ENCODE measurements at regions not wholly inside any gene's neighbourhood (a gene's known extent, or its start where the extent isn't known, plus 50 kb on each side); places are given as distances from the start of the nearest gene placed in this dataset.
A peak's percentile ranks its signal among the peaks of the same experiment; 100 is the strongest.
"Not testable (repeated sequence)": the region's sequence is repeated elsewhere in the genome, so short reads cannot be mapped to it uniquely, and the experiment has no call there.

- DNase-seq: no peak
Observed at GRCh38 chr12:69030321-69030720, 97.3 kb upstream of the CPM start.

DNA sequence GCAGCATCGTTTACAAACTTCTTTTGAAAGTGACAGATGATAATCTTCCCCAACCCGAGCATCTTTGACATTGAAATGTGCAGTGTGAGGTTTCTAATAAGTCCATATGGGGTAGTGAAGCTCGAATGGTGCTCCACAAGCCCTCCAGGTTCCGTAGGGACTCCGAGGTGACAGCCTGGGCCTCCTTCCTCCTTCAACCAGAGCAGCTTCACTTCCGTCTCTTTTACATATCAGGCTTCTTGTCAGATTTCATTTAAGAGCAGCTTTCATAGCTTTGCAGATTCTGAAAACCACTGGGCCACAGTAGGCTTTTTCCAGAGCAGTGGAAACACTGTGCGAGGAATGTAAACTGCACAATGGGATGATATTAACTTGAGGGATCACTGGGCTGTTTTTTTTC is 103.6 kb upstream of the CPM start:
- no peak for DNase-seq

GRCh38 chr12:69036999-69037398 is 104.0 kb upstream of the CPM start:
- DNase-seq: no peak

DNA sequence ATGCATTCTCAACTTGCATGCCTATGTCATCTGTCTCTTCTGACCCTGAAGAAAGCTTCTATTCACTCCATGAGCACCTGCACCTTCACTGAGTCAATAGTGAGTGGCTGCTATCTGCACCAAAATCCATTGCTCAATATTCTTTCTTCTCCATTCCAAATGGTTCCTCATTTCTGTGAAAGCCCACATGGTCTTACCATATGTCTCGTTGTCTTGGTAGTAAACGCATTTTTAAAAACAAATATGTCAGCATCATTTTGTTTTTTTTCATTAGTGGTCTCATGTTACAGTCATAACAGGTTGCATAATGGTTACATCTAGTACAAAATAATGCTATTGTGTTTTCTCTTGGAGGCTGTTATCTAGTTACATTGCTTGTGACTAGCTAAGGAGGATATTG is 106.9 kb upstream of the CPM start:
- DNase-seq: no peak

DNA sequence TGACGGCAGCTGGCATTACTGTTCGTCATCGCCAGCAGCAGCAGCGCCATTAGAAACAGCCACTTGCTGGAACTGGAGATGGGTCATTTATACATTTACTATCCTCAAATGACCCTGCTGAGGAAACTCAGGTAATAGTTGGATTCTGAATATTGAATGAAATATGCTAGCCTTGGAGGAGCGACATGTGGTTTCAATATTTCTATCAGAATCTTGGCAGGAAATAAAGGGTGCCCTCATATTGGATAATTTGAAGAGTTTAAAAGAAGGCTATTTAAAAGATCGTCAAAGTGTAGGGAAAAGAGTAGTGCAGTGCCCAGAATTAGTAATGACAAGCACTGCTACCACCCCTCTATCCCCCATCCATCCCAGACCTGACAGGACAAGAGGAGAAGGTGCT is 109.6 kb upstream of the CPM start:
- no peak for DNase-seq

DNA sequence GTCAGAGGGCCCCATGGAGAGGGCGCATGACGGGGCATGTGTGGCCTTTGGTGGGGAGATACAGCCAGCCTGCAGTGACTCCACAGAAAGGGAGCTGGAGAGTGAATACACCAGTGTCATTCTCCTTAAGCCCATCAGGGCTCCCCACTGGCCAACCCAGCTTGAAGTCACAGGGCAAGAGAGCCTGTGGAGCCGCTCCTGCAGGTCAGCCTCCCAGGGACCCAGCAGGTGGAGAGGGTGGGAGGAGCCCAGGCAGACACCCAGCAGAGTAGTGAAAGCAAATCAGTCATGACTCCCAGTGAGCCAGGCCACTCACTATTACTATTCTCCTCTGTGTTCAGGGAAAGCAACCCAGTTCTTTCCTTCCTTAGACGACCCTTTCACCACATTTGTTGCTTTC is 110.0 kb upstream of the CPM start:
- peak; percentile 67 for DNase-seq

DNA sequence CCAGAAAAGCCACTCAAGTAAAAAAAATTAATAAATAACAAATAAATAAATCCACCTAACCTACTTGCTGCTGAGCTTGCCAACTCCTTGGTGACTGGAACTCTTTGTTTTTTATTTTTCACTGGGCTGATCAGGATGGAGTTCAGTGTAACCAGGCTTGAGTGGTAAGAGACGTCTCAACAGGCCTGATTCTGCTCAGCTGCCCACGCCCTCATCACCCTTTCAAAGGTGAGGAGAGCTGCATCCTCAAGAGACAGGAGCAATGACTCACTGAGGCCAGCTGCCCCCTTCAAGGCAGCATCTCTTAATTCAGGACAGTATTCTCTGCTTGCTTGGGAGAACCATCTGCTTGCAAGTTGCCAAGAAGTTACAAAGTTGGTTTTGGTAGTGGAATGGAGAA is 111.9 kb upstream of the CPM start:
- DNase-seq: peak; percentile 74

DNA sequence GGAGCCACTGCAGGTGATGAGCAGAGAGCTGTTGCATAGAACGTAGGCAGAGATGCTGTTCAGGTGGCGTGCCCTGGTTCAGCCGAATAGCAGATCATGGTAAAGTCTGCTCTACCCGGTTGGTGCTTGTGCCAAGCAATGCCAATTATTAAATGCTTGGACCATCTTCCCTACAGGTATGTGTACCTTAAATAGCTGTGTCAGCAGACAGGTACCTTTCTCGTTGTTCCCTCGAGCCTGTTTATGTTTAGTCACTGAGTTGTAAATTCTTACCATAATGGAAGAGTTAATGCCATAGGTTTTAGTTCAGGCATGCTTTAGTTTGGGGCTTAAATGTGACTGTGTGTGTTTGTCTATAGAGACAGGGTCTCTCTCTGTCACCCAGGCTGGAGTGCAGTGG is 112.5 kb upstream of the CPM start:
- DNase-seq: no peak

DNA sequence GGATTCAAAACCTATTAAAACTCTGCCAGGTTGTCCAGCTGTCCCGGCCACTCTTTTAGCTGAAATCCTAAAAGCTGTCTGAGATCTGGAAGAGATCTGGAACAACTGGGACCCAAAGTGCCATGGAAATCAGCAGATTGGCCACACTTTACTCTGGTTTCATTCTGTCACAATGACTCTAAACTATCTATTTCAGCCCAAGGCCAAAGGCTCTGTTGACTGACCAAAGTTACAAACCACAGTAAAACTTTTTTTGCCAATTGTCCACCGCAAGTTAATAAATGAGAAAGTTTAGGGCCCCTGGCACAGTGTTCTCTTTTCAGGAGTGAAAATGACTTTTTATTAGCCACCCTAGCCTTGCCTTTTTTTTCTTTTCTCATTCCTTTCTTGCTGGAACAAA is 113.4 kb upstream of the CPM start:
- no peak for DNase-seq

DNA sequence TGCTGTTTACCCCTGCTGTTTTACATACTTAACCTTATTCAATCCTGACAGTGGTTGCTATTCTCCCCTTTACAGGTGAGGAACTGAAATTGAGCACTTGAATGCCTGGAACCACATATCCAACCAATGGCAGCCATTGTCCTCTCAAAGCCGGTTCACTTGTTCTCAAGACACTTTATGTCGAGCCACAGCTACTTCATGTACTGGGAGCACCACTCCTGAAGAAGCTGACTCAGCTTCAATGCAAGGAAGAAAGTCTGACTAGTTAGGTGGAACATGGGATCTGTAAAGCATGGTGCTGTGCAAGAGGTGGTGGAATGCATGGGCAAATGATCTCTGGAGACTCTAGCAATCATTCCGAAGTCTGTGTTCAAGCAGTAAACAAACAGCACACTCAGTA is 113.9 kb upstream of the CPM start:
- no peak for DNase-seq

GRCh38 chr12:69047990-69048389 is 115.0 kb upstream of the CPM start:
- no peak for DNase-seq

DNA sequence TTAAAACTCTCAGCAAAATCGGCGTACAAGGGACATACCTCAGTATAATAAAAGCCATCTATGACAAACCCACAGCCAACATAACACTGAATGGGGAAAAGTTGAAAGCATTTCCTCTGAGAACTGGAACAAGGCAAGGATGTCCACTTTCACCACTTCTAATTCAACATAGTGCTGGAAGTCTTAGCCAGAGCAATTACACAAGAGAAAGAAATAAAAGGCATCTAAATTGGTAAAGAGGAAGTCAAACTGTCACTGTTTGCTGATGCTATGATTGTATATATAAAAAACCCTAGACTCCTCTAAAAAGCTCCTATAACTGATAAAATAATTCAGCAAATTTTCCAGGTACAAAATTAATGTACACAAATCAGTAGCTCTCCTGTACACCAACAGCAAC is 116.9 kb upstream of the CPM start:
- DNase-seq: not testable (repeated sequence)

DNA sequence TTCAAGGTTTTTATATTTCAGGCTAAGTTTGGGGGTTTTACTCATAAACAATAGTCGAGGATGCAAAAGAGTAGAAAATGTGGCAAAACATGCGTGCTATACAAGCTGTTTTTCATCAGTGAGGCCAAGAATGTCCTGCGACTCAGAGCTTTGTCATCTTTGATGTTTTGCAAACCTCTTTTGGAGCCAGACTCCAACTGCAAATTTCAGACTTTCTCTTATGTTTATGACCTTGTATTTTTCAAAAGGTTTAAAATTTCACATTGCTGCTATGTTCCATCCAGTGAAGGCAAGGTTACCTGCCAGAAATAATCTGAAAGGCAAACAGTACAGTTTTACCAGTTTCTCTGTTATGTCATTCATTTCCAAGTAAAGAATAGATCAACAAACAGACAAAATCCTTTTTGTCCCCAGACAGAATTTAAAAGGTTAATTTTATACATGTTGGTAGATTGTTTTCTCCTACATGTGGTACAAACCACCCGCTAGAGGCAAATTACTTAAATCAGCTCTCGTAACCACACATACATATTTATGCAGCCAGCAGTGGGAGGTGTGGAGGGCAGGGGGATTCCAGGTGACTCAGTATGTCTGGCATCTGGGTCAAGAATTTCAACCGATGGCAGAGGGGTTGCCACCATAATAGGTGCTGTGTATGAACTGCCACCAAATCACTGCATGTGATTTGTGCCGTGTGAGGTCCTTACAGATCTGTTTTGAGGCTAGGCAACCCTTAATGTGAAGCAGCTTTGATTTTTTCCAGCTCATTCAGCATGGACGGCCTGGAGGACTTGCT is 119.8 kb upstream of the CPM start:
- DNase-seq: peak; percentile 97

- DNase-seq: no peak
Observed at GRCh38 chr12:69054343-69055056, 121.5 kb upstream of the CPM start.

GRCh38 chr12:69055280-69055679 is 122.3 kb upstream of the CPM start:
- DNase-seq: no peak

DNA sequence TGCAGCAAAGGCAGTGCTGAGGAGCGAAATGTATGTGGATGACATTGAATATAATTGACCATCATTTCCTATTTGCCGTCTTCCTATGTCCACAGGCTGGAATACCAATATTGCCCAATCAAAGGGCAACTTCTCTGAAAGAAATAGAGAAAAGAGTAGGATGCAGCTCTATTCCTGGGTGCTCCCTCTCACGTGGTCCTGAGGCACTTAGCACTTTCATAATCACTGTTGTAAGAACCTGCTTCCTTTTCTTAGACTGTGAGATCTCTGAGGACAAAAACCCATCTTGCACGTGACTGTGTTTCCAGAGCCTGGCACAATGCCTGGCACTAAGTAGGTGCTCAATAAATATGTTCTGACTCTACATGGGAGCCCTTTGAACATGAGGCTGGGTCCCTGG is 122.7 kb upstream of the CPM start:
- no peak for DNase-seq

GRCh38 chr12:69056743-69057515 is 124.0 kb upstream of the CPM start:
- DNase-seq: no peak

- DNase-seq: no peak
Observed at GRCh38 chr12:69057742-69058141, 124.8 kb upstream of the CPM start.

DNA sequence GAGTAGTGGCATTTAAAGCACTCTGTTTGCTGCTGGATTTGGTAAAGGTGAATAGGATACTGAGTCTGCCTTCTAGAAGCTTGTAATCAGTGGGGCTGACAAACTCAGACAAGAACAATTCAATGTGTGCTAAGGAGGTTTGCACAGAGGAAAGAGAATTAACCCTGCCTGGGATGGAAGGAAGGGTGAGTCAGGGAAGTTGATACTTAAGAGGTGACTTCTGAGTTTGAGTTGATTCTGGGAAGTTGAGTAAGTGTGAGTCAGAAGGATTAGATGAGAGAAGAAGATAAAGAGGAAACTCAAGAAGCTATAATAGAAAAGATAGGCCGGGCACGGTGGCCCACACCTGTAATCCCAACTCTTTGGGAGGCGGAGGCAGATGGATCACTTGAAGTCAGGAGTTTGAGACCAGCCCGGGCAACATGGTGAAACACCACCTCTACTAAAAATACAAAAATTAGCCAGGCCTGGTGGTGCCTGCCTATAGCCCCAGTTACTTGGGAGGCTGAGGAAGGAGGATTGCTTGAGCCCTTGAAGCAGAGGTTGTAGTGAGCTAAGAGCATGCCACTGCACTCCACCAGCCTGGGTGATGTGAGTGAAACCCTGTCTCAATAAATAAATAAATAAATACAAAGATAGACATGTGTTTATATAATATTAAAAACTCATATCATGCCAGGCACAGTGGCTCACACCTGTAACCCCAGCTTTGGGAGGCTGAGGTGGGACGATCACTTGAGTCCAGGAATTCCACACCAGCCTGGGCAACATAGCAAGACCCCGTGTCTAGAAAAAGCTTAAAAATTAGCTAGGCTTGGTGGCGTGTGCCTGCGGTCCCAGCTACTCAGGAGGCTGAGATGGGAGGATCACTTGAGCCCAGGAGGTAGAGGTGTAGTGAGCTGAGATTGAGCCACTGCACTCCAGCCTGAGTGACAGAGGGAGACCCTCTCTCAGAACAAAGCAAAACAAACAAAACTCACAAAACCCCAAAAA is 126.8 kb upstream of the CPM start:
- DNase-seq: no peak

- DNase-seq: no peak
Observed at GRCh38 chr12:69061574-69061973, 128.6 kb upstream of the CPM start.

DNA sequence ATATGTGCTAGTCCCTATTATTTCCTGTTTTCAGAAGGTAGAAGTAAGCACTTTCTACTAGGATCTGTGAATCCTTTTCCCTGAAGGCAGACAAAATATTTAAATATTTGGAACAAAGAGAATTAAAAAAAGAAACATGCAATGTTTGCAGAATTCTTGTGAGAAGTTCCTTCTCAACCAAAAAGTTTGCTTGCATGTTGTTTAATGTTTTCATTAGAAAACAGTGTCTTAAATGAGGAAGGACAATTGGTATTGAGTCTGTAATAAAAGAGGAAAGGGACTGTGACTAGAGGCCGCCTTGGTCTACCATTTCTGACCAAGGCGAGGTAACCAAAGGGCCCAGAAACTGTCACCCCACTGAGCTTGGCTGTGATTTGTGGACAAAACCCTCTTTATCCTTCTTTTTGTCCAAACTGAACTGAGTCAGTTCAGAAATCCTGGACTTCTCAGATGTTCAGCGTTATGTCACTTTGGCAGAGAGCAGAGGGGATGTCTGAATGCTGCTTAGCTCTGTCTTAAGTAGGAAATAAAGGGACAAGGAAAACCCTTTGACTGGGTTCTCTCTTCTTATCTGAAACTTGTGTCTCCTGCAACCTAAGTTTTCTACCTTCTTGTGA is 129.8 kb upstream of the CPM start:
- no peak for DNase-seq

Data from islet precursor cell (in vitro differentiated cells).